ENCODE measurements at regions not wholly inside any gene's neighbourhood (a gene's known extent, or its start where the extent isn't known, plus 50 kb on each side); places are given as distances from the start of the nearest gene placed in this dataset.
"Not testable (repeated sequence)": the region's sequence is repeated elsewhere in the genome, so short reads cannot be mapped to it uniquely, and the experiment has no call there.

GRCh38 chr10:3578682-3579081, 206.3 kb downstream of the KLF6 start:
- DNase-seq (ENCODE audit: low read depth, low spot score), result no peak

- no peak for DNase-seq (ENCODE audit: low read depth, low spot score)
Observed at GRCh38 chr10:3578159-3578558, 206.8 kb downstream of the KLF6 start.

- DNase-seq (ENCODE audit: low read depth, low spot score), result no peak
Observed at GRCh38 chr10:3574451-3574850, 210.6 kb downstream of the KLF6 start.

- no peak for DNase-seq (ENCODE audit: low read depth, low spot score)
Observed at GRCh38 chr10:3573498-3573897, 211.5 kb downstream of the KLF6 start.

GRCh38 chr10:3571310-3571825, 213.6 kb downstream of the KLF6 start:
- DNase-seq (ENCODE audit: low read depth, low spot score), result no peak

GRCh38 chr10:3570855-3571266, 214.1 kb downstream of the KLF6 start:
- no peak for DNase-seq (ENCODE audit: low read depth, low spot score)

- no peak for DNase-seq (ENCODE audit: low read depth, low spot score)
Observed at GRCh38 chr10:3570131-3570729, 214.8 kb downstream of the KLF6 start.

- no peak for DNase-seq (ENCODE audit: low read depth, low spot score)
Observed at GRCh38 chr10:3568983-3569382, 216.0 kb downstream of the KLF6 start.

- DNase-seq (ENCODE audit: low read depth, low spot score), result no peak
Observed at GRCh38 chr10:3568392-3568791, 216.6 kb downstream of the KLF6 start.

- DNase-seq (ENCODE audit: low read depth, low spot score), result no peak
Observed at GRCh38 chr10:3567291-3567963, 217.6 kb downstream of the KLF6 start.

- DNase-seq (ENCODE audit: low read depth, low spot score), result no peak
Observed at GRCh38 chr10:3566627-3567026, 218.4 kb downstream of the KLF6 start.

- DNase-seq (ENCODE audit: low read depth, low spot score), result no peak
Observed at GRCh38 chr10:3564346-3565002, 220.5 kb downstream of the KLF6 start.

GRCh38 chr10:3563298-3563697, 221.7 kb downstream of the KLF6 start:
- DNase-seq (ENCODE audit: low read depth, low spot score), result no peak

- not testable (repeated sequence) for DNase-seq (ENCODE audit: low read depth, low spot score)
Observed at GRCh38 chr10:3560628-3561027, 224.4 kb downstream of the KLF6 start.

GRCh38 chr10:3559527-3559926, 225.5 kb downstream of the KLF6 start:
- no peak for DNase-seq (ENCODE audit: low read depth, low spot score)

- no peak for DNase-seq (ENCODE audit: low read depth, low spot score)
Observed at GRCh38 chr10:3559011-3559410, 226.0 kb downstream of the KLF6 start.

- not testable (repeated sequence) for DNase-seq (ENCODE audit: low read depth, low spot score)
Observed at GRCh38 chr10:3556191-3557017, 228.6 kb downstream of the KLF6 start.

GRCh38 chr10:3554121-3554522, 230.9 kb downstream of the KLF6 start:
- DNase-seq (ENCODE audit: low read depth, low spot score), result no peak

GRCh38 chr10:3552281-3552680, 232.7 kb downstream of the KLF6 start:
- DNase-seq (ENCODE audit: low read depth, low spot score), result no peak

- DNase-seq (ENCODE audit: low read depth, low spot score), result no peak
Observed at GRCh38 chr10:3551761-3552160, 233.2 kb downstream of the KLF6 start.

GRCh38 chr10:3549118-3549517, 235.9 kb downstream of the KLF6 start:
- no peak for DNase-seq (ENCODE audit: low read depth, low spot score)

- DNase-seq (ENCODE audit: low read depth, low spot score), result no peak
Observed at GRCh38 chr10:3548702-3549101, 236.3 kb downstream of the KLF6 start.

Measured in pulmonary artery endothelial cell (primary cell).